RWPE2 (cell line): ENCODE measurements at regions not wholly inside any gene's neighbourhood (a gene's known extent, or its start where the extent isn't known, plus 50 kb on each side); places are given as distances from the start of the nearest gene placed in this dataset.

ENCODE experiments used
- ATAC-seq: fragments of 200-7000 bp; cut with Tn5 transposase; 3 replicates; pipeline ENCODE4 v1.9.1; 2021; ENCODE audit warnings: low read depth
- DNase-seq: peaks from one replicate; pipeline ENCODE4 v3.0.0-alpha.2; 2020; ENCODE audit warnings: low spot score
- H3K27ac ChIP-seq: fragments of 450-650 bp; 2 replicates; pipeline ENCODE4 v1.5.1; 2017; ENCODE audit warnings: mild to moderate bottlenecking; ENCODE audit not compliant: poor library complexity, severe bottlenecking
- H3K27me3 ChIP-seq: fragments of 250-450 bp; sonication (Bioruptor Pico); 2 replicates; pipeline ENCODE4 v1.5.1; 2021; ENCODE audit warnings: mild to moderate bottlenecking, moderate library complexity; ENCODE audit not compliant: insufficient read depth, poor library complexity, severe bottlenecking
- H3K36me3 ChIP-seq: fragments of 250-450 bp; sonication (Bioruptor Pico); 2 replicates; pipeline ENCODE4 v1.5.1; 2020; ENCODE audit warnings: low read depth, mild to moderate bottlenecking, moderate library complexity
- H3K4me1 ChIP-seq: fragments of 250-450 bp; sonication (Bioruptor Pico); 2 replicates; pipeline ENCODE4 v1.5.1; 2021; ENCODE audit warnings: mild to moderate bottlenecking, moderate library complexity; ENCODE audit not compliant: insufficient read depth, poor library complexity, severe bottlenecking
- H3K4me3 ChIP-seq: fragments of 250-450 bp; sonication (Bioruptor Pico); 2 replicates; pipeline ENCODE4 v1.5.1; 2021; ENCODE audit warnings: mild to moderate bottlenecking, moderate library complexity; ENCODE audit not compliant: severe bottlenecking
- H3K9me3 ChIP-seq: fragments of 250-450 bp; sonication (Bioruptor Pico); 2 replicates; pipeline ENCODE4 v1.5.1; 2021; ENCODE audit warnings: mild to moderate bottlenecking, moderate library complexity; ENCODE audit not compliant: severe bottlenecking
- CTCF ChIP-seq: fragments of 450-650 bp; IDR thresholded peaks from one replicate; pipeline ENCODE4 v1.5.1; 2017; ENCODE audit warnings: mild to moderate bottlenecking, moderate library complexity; ENCODE audit not compliant: poor library complexity, severe bottlenecking

DNA sequence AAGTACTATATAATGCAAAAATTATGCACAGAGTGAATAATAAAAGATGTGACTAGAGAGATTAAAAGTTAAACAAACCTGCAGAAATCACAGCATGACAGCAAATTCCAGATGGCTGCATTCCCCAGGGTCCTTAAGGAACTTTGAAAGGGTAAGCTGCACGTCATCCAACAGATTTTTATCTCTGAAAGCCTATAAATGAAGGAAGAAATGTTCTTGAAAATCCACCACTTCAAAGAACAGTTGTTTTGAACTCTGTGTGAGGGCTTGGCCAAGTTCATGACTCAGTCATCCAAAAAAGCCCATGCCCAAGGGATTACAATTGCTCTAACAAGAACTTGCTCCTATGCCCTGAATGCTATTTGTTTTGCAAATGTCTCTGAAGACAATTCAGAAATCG is 603.6 kb downstream of the PLOD2 start:
- no peaks in the 10 kb centered on the region for H3K27me3 ChIP-seq
- H3K9me3 ChIP-seq, result no peaks in the 10 kb centered on the region
- H3K27ac ChIP-seq, result no peak overlapping the region
- ATAC-seq (no peak), DNase-seq (no peak)
- no peaks in the 10 kb centered on the region for H3K36me3 ChIP-seq
- no peak overlapping the region for H3K4me3 ChIP-seq
- no peak for TF ChIP-seq CTCF
- H3K4me1 ChIP-seq, result no peaks in the 10 kb centered on the region

GRCh38 chr3:145578471-145578870 is 582.5 kb downstream of the PLOD2 start:
- Histone ChIP-seq H3K9me3 (no peaks in the 10 kb centered on the region), H3K4me1 (no peaks in the 10 kb centered on the region), H3K36me3 (no peaks in the 10 kb centered on the region), H3K4me3 (no peak overlapping the region), H3K27ac (no peak overlapping the region), H3K27me3 (no peaks in the 10 kb centered on the region)
- ATAC-seq (no peak), DNase-seq (no peak)
- TF ChIP-seq CTCF, result no peak

DNA sequence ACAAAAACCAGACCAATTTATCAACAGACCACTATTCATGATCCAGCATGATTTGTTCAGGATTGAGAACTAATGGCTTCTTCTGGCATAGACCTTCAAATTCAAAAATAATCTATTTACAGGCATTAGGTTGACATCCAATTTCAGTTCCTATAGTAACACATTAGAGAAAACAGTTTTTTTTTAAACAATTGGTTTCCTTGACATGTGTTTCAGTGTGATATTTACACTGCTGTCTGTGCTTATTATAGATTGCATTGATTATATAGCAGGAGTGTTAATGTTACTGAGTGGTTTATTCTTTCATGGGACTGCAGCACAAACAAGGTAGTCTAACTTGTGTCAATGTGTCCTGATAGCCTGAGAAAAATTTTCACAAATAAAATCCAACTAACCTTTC is 579.3 kb downstream of the PLOD2 start:
- DNase-seq (no peak), ATAC-seq (no peak)
- H3K4me1 ChIP-seq, result no peaks in the 10 kb centered on the region
- no peak for TF ChIP-seq CTCF
- no peak overlapping the region for H3K27ac ChIP-seq
- no peak overlapping the region for H3K4me3 ChIP-seq
- H3K9me3 ChIP-seq, result no peaks in the 10 kb centered on the region
- no peaks in the 10 kb centered on the region for H3K36me3 ChIP-seq
- peaks cover 4% of the 10 kb centered on the region for H3K27me3 ChIP-seq

DNA sequence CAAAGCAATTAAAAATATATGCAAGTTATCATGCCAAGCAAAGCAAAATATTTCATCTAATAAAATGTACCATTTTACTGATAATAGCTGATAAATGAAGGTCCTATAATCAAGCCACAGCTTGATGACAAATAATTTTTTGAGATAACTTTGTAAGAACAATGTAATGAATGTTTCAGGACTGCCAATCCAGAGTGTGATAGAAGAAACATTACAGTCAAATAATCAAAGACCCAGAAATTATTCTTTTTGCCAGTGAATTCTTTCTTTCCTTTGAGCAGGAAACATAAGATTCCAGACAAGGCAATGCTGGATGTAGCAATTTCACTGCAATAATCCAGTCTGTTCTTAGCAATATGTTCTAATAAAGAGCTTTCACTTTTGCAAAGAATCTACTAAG is 556.1 kb downstream of the PLOD2 start:
- Histone ChIP-seq H3K9me3 (no peaks in the 10 kb centered on the region), H3K4me1 (no peaks in the 10 kb centered on the region), H3K36me3 (no peaks in the 10 kb centered on the region), H3K27ac (no peak overlapping the region), H3K27me3 (no peaks in the 10 kb centered on the region), H3K4me3 (no peak overlapping the region)
- no peak for DNase-seq
- no peak for TF ChIP-seq CTCF
- ATAC-seq, result no peak

DNA sequence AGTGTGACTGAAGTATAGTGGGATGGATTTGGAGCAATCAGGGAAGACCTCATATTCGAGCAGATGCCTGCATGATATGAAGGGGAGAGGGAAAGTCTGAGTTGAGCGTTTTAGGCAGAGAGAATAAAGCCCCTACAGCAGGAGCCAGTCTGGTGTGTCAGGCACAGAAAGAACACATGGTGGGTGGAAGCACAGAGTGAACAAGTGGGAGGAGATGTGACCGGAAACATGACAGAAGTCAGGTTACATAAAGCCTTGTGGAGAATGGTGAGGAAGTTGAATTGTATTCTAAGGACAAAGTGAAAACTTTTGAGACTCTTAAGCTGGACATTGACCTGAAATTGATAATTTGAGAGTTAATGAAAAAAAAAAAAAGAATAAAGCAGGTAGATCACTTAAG is 541.0 kb downstream of the PLOD2 start:
- H3K9me3 ChIP-seq, result no peaks in the 10 kb centered on the region
- no peak for TF ChIP-seq CTCF
- no peaks in the 10 kb centered on the region for H3K27me3 ChIP-seq
- H3K36me3 ChIP-seq, result no peaks in the 10 kb centered on the region
- H3K4me1 ChIP-seq, result no peaks in the 10 kb centered on the region
- no peak overlapping the region for H3K4me3 ChIP-seq
- no peak overlapping the region for H3K27ac ChIP-seq
- ATAC-seq (no peak), DNase-seq (no peak)
